ENCODE measurements at regions not wholly inside any gene's neighbourhood (a gene's known extent, or its start where the extent isn't known, plus 50 kb on each side); places are given as distances from the start of the nearest gene placed in this dataset.

GRCh38 chr2:200173691-200174090, 132.8 kb upstream of the SPATS2L start:
- no peak for TF ChIP-seq EZH2 (optimal IDR thresholded peaks at IDR 0.05; ENCODE audit: low read depth, low read length)
- TF ChIP-seq EZH2phosphoT487 (IDR thresholded peaks at IDR 0.05; ENCODE audit: low read length), result no peak
- TF ChIP-seq, protein P1, sequence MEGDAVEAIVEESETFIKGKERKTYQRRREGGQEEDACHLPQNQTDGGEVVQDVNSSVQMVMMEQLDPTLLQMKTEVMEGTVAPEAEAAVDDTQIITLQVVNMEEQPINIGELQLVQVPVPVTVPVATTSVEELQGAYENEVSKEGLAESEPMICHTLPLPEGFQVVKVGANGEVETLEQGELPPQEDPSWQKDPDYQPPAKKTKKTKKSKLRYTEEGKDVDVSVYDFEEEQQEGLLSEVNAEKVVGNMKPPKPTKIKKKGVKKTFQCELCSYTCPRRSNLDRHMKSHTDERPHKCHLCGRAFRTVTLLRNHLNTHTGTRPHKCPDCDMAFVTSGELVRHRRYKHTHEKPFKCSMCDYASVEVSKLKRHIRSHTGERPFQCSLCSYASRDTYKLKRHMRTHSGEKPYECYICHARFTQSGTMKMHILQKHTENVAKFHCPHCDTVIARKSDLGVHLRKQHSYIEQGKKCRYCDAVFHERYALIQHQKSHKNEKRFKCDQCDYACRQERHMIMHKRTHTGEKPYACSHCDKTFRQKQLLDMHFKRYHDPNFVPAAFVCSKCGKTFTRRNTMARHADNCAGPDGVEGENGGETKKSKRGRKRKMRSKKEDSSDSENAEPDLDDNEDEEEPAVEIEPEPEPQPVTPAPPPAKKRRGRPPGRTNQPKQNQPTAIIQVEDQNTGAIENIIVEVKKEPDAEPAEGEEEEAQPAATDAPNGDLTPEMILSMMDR (IDR thresholded peaks at IDR 0.05; ENCODE audit: low read length), result no peak
